ENCODE measurements at regions not wholly inside any gene's neighbourhood (a gene's known extent, or its start where the extent isn't known, plus 50 kb on each side); places are given as distances from the start of the nearest gene placed in this dataset.

GRCh38 chr1:4970532-4970931 lies 316.1 kb downstream of the AJAP1 start:
- H3K79me2 ChIP-seq (ENCODE audit: low read length) = no peaks in the 10 kb centered on the region
- TF ChIP-seq EZH2phosphoT487 (IDR thresholded peaks at IDR 0.05; ENCODE audit: borderline replicate concordance, low read length) = no peak
- TF ChIP-seq CTCF (conservative IDR thresholded peaks at IDR 0.05; ENCODE audit: low read depth, low read length) = no peak
- TF ChIP-seq EZH2 (IDR thresholded peaks at IDR 0.05; ENCODE audit: low read length, unreplicated experiment) = no peak
- 0 out of 2 replicates have a peak, but pooled peaks cover 11% of the 10 kb centered on the region for H3K9me3 ChIP-seq (ENCODE audit: low read length)
- H3K4me3 ChIP-seq (ENCODE audit: low read length) = no peak overlapping the region
- ChIA-PET CTCF (no interaction called here), POLR2A (ENCODE audit: unreplicated experiment) (no interaction called here)
- peaks cover 14% of the 10 kb centered on the region for H3K27me3 ChIP-seq (ENCODE audit: low read length)
- no TSS peak for BruUV-seq (replicated peaks)
- H3K4me2 ChIP-seq (ENCODE audit: low read length) = no peak overlapping the region
- no peak overlapping the region for H3K9ac ChIP-seq (ENCODE audit: low read length)
- no peaks in the 10 kb centered on the region for H4K20me1 ChIP-seq (ENCODE audit: low read length)
- ATAC-seq (no peak), DNase-seq (no peak)
- no peaks in the 10 kb centered on the region for H3K4me1 ChIP-seq (ENCODE audit: insufficient read depth, low read length)
- intact Hi-C loops (cut with micrococcal nuclease) = no loop called here
- no peaks in the 10 kb centered on the region for H3K9me2 ChIP-seq (replicated peaks; ENCODE audit: low read length)
- H3K27ac ChIP-seq (ENCODE audit: low read length) = no peak overlapping the region
- H3K36me3 ChIP-seq (ENCODE audit: low read depth, low read length) = no peaks in the 10 kb centered on the region
- no peak overlapping the region for H2AFZ ChIP-seq (ENCODE audit: low read length)
- no peaks in the 10 kb centered on the region for H3F3A ChIP-seq (ENCODE audit: low read length, unreplicated experiment)

- CTCF ChIA-PET = no interaction called here
Measured at GRCh38 chr1:4969556-4970129, 315.2 kb downstream of the AJAP1 start.

More at GRCh38 chr1:4969556-4970129, 315.2 kb downstream of the AJAP1 start:
- no peaks in the 10 kb centered on the region for H3F3A ChIP-seq (ENCODE audit: low read length, unreplicated experiment)
- BruUV-seq (replicated peaks) = no TSS peak
- TF ChIP-seq EZH2 (IDR thresholded peaks at IDR 0.05; ENCODE audit: low read length, unreplicated experiment) (no peak), CTCF (conservative IDR thresholded peaks at IDR 0.05; ENCODE audit: low read depth, low read length) (no peak), EZH2phosphoT487 (IDR thresholded peaks at IDR 0.05; ENCODE audit: borderline replicate concordance, low read length) (no peak)
- peaks cover 5% of the 10 kb centered on the region for H3K27me3 ChIP-seq (ENCODE audit: low read length)
- no peaks in the 10 kb centered on the region for H4K20me1 ChIP-seq (ENCODE audit: low read length)
- no peak overlapping the region for H3K9ac ChIP-seq (ENCODE audit: low read length)
- no peaks in the 10 kb centered on the region for H3K4me1 ChIP-seq (ENCODE audit: insufficient read depth, low read length)
- H3K36me3 ChIP-seq (ENCODE audit: low read depth, low read length) = no peaks in the 10 kb centered on the region
- no peak overlapping the region for H3K27ac ChIP-seq (ENCODE audit: low read length)
- H2AFZ ChIP-seq (ENCODE audit: low read length) = no peak overlapping the region
- POLR2A ChIA-PET (ENCODE audit: unreplicated experiment) = no interaction called here
- no peaks in the 10 kb centered on the region for H3K9me2 ChIP-seq (replicated peaks; ENCODE audit: low read length)
- no peaks in the 10 kb centered on the region for H3K79me2 ChIP-seq (ENCODE audit: low read length)
- H3K4me2 ChIP-seq (ENCODE audit: low read length) = no peak overlapping the region
- DNase-seq (no peak), ATAC-seq (no peak)
- no peak overlapping the region for H3K4me3 ChIP-seq (ENCODE audit: low read length)
- H3K9me3 ChIP-seq (ENCODE audit: low read length) = 0 out of 2 replicates have a peak, but pooled peaks cover 12% of the 10 kb centered on the region
- intact Hi-C loops (cut with micrococcal nuclease) = no loop called here
